HCEC 1CT (cell line): ENCODE measurements at regions not wholly inside any gene's neighbourhood (a gene's known extent, or its start where the extent isn't known, plus 50 kb on each side); places are given as distances from the start of the nearest gene placed in this dataset.

Experiments
- DNase-seq: peaks from one replicate; pipeline ENCODE4 v3.0.0-alpha.2; 2017

DNA sequence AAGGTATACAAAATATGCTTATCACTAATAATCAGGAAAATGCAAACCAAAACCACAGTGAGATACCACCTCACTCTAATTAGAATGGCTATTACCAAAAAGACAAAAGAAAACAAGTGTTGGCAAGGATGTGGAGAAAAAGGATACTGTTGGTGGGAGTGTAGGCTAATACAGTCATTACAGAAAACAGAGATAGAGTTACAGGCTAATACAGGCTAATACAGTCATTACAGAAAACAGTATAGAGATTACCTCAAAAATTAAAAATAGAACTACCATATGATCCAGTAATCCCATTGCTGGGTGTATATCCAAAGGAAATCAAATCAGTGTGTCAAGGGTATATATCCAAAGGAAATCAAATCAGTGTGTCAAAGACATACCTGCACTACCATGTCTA, 238.4 kb downstream of the PLPP3 start:
- no peak for DNase-seq

GRCh38 chr1:56339786-56340465, 239.4 kb downstream of the PLPP3 start:
- DNase-seq = no peak

DNA sequence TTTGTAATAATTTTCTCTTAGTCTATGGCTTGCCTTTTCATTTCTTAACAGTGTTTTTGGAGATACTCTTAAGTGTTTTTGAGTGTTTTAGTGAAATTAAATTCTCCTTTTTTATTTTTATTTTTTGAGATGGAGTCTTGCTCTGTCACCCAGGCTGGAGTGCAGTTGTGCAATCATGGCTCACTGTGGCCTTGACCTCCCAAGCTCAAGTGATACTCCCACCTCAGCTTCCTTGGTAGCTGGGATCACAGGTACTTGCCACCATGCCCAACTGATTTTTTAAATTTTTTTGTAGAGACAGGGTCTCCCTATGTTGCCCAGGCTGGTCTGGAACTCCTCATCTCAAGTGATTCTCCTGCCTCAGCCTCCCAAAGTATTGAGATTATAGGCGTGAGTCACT, 240.3 kb downstream of the PLPP3 start:
- DNase-seq = no peak

DNA sequence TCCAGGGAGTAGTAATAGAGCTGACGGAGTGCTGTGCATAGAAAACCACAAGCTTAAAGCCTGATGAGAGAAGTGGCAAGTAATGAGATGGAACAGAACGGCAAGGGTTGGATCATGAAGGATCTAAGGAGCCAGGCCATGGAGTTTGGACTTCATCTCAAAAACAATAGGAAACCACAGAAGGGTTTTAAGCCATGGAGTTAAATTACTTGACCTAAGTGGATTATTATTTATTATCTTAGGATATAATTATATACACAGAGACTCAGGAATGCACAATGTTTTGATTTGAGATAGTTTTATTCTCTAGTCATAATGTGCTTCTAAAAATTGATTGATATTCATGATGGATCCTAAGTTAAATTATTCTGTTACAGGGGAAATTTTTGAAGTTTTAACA, 242.4 kb downstream of the PLPP3 start:
- DNase-seq = peak; percentile 9

- DNase-seq = no peak
These were observed 244.0 kb downstream of the PLPP3 start for GRCh38 chr1:56335394-56335793.

DNA sequence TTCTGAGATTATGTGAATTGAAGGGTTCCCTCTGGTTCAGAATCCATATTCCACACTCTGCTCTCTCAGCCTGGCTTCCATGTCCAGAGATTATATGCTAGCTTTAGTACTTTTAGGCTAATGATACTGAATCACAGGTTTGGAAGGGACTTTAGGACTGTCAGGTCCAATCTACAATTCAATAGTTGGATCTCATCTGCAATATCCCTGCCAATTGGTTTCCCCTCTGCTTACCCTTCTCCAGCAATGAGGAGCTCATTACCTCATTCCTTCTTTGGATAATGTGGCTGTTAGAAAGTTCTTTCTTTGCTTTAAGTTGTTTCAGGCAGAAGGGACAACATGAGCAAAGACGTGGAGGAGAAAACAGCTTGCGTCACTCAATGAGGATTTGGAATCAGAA, 245.3 kb downstream of the PLPP3 start:
- DNase-seq = no peak

DNA sequence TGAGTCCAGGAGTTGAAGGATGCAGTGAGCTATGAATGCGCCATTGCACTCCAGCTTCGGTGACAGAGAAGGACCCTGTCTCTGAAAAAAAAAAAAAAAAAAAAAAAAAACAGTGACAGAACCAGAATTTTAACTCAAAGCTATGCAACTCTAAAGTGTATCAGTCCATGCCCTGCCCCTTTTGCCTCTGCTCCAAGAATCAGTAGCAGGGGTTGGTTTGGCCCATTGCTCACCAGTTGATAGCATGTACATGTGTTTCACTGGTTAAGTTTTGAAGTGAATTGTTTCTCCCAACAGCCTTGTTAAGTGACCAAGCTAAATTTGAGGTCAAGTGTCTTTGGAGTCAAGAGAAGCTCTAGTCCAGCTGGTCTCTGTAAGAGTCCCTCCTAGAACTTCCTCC, 245.9 kb downstream of the PLPP3 start:
- no peak for DNase-seq

DNA sequence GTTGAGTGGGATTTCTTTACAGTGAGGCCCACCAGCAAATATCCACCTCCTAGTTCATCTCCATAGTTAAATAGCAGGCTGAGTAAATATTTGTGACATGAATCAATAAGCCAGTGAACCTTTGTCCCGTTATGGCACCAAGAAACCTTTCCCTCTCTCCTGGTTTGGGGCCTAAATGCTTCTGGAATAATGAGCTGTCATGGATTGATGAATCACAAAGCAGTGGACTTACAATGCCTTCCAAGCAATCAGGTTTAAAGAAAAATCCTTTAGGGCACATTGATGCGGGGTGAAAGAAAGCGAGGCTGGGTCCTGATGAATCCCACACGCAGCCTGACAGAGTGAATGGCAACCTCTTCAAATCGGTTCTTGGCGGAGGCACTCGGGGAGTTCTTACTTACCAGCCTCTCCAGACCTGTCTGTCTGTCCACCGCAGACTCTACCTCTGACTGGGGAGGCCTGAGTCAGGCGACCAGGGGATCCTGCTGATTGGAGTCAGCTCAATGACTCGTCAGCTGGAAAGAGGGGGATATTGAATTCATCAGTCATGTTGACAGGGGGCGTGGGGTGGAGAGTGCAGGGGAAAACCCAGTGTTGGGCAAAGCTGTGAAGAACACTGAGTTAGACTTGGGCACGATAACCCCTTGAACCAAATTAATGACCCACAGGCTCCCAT, 247.3 kb downstream of the PLPP3 start:
- DNase-seq = no peak

DNA sequence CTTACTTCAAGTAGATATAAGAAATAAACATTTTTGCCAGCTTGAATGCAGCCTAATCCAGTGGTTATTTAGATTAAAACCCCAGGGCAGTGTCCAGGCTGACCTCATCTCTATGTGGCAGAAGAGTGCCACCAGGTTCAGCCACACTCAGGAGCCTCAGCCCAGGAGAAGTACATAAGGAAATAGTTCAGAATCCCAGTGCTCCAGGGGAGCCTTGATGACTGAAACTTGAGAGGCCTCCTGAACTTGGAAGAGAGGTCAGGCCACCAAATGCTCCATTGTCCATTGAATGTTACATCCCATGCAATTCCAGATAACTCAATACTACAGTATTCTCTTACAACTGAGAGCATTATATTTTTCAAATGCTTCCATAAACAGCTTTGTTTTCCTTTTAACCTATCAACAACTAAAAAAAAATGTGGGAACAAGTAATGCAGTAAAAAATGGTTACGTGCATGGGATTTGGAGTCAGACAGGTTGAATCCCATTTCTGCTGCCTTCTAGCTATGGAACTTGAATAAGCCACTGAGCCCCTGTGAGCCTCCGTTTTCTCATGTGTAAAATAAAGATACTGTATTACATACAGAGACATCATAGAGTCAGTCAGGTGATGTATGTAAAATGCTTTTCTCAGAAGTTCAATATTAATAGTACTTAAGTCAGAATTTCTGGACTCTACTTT, 248.0 kb downstream of the PLPP3 start:
- DNase-seq = no peak

- peak; percentile 54 for DNase-seq
These were observed 248.9 kb downstream of the PLPP3 start for GRCh38 chr1:56330391-56331026.

- DNase-seq = peak; percentile 13
These were observed 249.4 kb downstream of the PLPP3 start for GRCh38 chr1:56329970-56330369.

DNA sequence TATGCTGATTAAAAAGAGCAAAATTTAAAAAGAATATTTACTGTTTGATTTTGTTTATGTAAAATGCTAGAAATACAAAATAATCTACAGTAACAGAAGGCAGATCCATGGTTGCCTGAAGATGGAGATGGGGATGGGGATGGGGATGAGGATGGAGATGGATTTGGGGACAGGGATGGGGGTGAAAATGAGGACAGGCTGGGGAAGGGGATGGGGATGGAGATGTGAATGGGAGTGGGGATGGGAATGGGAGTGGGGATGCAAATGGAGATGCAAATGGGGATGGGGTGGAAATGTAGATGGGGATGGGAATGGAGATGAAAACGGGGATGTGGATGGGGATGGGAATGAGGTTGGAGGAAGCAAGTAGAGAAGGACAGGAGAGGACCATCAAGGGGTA, 252.2 kb downstream of the PLPP3 start:
- DNase-seq = no peak

DNA sequence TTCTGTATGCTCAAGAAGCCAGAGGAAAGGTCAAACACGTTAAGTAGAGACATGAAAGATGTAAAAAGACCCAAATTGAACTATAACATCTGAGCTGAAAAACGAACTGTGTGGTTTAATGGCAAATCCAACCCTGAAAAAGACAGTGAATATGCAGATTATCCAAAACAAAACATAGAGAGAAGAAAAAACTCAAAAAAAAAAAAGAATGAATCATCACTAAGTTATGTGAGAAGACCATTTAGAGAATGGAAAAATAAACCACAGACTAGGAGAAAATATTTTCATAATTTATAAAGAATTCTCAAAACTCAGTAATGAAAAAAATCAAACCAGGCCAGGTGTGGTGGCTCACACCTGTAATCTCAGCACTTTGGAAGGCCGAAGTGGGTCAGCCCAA, 253.3 kb downstream of the PLPP3 start:
- DNase-seq = peak; percentile 40

DNA sequence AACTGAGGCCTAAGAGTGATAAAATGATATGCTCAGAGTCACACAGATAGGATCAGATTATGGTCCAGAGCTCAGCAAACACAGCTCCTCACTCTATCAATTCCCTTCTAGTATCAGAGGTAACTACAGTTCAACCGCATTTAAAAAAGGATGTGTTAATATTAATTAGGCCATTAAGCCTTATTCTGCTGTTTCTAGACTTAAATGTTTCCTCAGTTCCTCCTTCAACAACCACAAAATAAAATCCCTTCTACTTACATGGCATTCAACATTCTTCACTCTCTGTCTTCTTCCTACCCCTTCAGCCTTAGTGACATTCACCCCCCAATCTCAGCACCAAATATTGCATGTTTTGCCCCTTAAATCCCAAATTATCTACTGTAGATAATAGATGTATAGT, 254.9 kb downstream of the PLPP3 start:
- no peak for DNase-seq

DNA sequence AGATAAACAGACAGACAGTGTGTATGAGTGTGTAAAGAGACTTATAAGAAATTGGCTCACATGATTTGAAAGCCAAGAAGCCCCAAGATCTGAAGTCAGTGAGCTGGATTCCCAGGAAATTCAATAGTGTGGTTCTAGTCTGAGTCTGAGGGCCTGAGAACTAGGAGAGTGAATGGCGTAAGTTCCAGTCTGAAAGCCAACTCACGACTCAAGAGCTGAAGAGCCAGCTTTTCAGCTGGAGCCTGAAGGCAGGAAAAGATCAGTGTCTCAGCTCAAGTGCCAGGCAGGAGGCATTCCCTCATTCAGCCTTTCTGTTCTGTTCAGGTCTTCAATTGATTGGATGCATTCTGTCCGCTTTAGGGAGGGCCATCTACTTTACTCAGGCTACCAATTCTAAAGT, 257.2 kb downstream of the PLPP3 start:
- DNase-seq = no peak

GRCh38 chr1:56321150-56321490, 258.2 kb downstream of the PLPP3 start:
- DNase-seq = no peak

- no peak for DNase-seq
These were observed 258.8 kb downstream of the PLPP3 start for GRCh38 chr1:56320464-56321149.

DNA sequence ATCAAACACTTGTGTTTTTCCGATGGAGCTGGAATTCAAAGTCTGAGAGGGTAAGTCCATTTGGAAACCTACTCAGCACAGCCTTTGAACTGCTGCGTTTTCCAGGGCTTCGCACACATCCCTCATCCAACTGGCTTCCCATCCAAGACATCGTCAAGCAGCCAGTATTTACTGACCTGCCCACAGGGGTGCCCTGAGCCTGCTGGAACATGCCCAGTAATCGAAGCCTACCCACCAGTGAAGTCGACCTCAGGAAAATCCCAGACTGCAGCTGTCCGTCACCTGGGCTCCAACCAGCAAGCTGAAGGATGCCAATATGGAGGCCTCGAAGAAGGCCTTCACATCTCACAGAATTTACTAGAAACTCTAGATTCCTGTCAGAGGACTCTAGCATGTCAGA, 261.6 kb downstream of the PLPP3 start:
- DNase-seq = no peak

DNA sequence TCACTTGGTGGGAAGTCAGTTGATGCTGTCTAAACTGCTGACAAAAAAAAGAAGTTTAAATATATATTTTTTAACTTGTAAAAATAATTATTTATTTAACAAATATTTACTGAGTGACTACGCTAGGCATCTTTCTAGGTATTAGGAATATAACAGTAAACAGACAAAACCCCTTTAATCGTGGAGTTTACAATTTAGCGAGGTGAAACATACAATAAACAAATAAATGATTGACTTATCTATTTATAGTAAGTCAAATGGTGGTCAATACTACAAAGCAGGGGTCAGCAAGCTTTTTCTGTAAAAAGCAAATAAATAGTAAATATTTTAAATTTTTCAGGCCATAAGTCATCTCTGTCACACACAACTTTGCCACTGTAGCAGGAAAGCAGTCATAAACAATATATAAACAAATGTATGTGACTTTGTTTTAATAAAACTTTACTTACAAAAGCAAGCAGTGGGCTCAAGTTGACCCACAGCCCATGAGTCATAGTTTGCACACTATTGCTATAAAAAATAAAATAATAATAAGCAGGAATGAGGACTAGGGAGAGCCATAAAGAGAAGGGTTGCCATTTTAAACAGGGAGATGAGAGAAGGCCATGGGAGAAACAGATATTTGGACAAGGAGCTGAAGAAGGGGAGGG, 263.9 kb downstream of the PLPP3 start:
- no peak for DNase-seq

DNA sequence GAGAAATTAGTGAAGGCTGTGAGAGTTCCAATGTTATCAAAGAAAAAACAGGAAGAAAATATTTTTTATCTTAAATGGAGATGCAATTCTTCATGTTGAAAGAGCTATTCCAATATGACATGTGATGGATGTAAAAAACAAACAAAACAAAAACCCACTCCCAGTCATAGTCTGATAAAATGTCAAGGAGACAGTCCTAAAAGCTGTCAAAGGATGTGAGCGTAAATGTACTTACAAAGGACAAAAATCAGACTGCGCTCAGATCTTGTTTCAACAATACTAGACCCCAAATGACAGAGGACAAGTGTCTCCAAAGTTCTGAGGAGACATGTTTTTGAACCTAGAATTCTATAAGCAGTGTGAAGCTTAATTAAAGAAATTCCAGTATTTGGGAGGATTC, 265.8 kb downstream of the PLPP3 start:
- DNase-seq = no peak

GRCh38 chr1:56311766-56312165, 267.6 kb downstream of the PLPP3 start:
- DNase-seq = no peak

- no peak for DNase-seq
These were observed 268.4 kb downstream of the PLPP3 start for GRCh38 chr1:56310945-56311344.

- DNase-seq = no peak
These were observed 270.3 kb downstream of the PLPP3 start for GRCh38 chr1:56309065-56309464.
